ENCODE measurements at regions not wholly inside any gene's neighbourhood (a gene's known extent, or its start where the extent isn't known, plus 50 kb on each side); places are given as distances from the start of the nearest gene placed in this dataset.

GRCh38 chr21:16797966-16798365, 714.9 kb upstream of the CXADR start:
- no peaks in the 10 kb centered on the region for H3K4me1 ChIP-seq
- no peak overlapping the region for H3K27ac ChIP-seq
- no peaks in the 10 kb centered on the region for H3K27me3 ChIP-seq
- no peaks in the 10 kb centered on the region for H3K36me3 ChIP-seq
- no peak for DNase-seq (ENCODE audit: low spot score)
- no peak for TF ChIP-seq CTCF (IDR thresholded peaks at IDR 0.05)
- no peak overlapping the region for H3K4me3 ChIP-seq
- no peaks in the 10 kb centered on the region for H3K9me3 ChIP-seq

- no peak for TF ChIP-seq CTCF (IDR thresholded peaks at IDR 0.05)
- peaks cover 0 to 17% of the 10 kb centered on the region in 2 donors for H3K9me3 ChIP-seq
- no peak for DNase-seq (ENCODE audit: low spot score)
- H3K36me3 ChIP-seq = no peaks in the 10 kb centered on the region
- no peak overlapping the region for H3K4me3 ChIP-seq
- no peak overlapping the region for H3K27ac ChIP-seq
- H3K4me1 ChIP-seq = no peaks in the 10 kb centered on the region
- no peaks in the 10 kb centered on the region for H3K27me3 ChIP-seq
Observed at GRCh38 chr21:16800536-16801275, 712.1 kb upstream of the CXADR start.

GRCh38 chr21:16811011-16811410, 701.8 kb upstream of the CXADR start:
- no peak for DNase-seq (ENCODE audit: low spot score)
- no peak overlapping the region for H3K27ac ChIP-seq
- H3K27me3 ChIP-seq = no peaks in the 10 kb centered on the region
- no peaks in the 10 kb centered on the region for H3K4me1 ChIP-seq
- H3K36me3 ChIP-seq = no peaks in the 10 kb centered on the region
- no peak overlapping the region for H3K4me3 ChIP-seq
- no peak for TF ChIP-seq CTCF (IDR thresholded peaks at IDR 0.05)
- H3K9me3 ChIP-seq = no peaks in the 10 kb centered on the region

GRCh38 chr21:16811970-16812369, 700.9 kb upstream of the CXADR start:
- TF ChIP-seq CTCF (IDR thresholded peaks at IDR 0.05) = no peak
- DNase-seq (ENCODE audit: low spot score) = no peak
- H3K27me3 ChIP-seq = no peaks in the 10 kb centered on the region
- no peak overlapping the region for H3K27ac ChIP-seq
- no peaks in the 10 kb centered on the region for H3K36me3 ChIP-seq
- H3K9me3 ChIP-seq = no peaks in the 10 kb centered on the region
- H3K4me1 ChIP-seq = no peaks in the 10 kb centered on the region
- no peak overlapping the region for H3K4me3 ChIP-seq

GRCh38 chr21:16815243-16815642, 697.6 kb upstream of the CXADR start:
- no peaks in the 10 kb centered on the region for H3K27me3 ChIP-seq
- no peak overlapping the region for H3K4me3 ChIP-seq
- H3K27ac ChIP-seq = no peak overlapping the region
- no peaks in the 10 kb centered on the region for H3K4me1 ChIP-seq
- H3K36me3 ChIP-seq = no peaks in the 10 kb centered on the region
- no peak for TF ChIP-seq CTCF (IDR thresholded peaks at IDR 0.05)
- no peak for DNase-seq (ENCODE audit: low spot score)
- no peaks in the 10 kb centered on the region for H3K9me3 ChIP-seq

GRCh38 chr21:16821588-16821987, 691.3 kb upstream of the CXADR start:
- no peaks in the 10 kb centered on the region for H3K9me3 ChIP-seq
- no peak for TF ChIP-seq CTCF (IDR thresholded peaks at IDR 0.05)
- no peaks in the 10 kb centered on the region for H3K36me3 ChIP-seq
- no peak for DNase-seq (ENCODE audit: low spot score)
- H3K4me3 ChIP-seq = no peak overlapping the region
- H3K4me1 ChIP-seq = no peaks in the 10 kb centered on the region
- no peak overlapping the region for H3K27ac ChIP-seq
- no peaks in the 10 kb centered on the region for H3K27me3 ChIP-seq
